ENCODE measurements at regions not wholly inside any gene's neighbourhood (a gene's known extent, or its start where the extent isn't known, plus 50 kb on each side); places are given as distances from the start of the nearest gene placed in this dataset.
"Not testable (repeated sequence)": the region's sequence is repeated elsewhere in the genome, so short reads cannot be mapped to it uniquely, and the experiment has no call there.

DNA sequence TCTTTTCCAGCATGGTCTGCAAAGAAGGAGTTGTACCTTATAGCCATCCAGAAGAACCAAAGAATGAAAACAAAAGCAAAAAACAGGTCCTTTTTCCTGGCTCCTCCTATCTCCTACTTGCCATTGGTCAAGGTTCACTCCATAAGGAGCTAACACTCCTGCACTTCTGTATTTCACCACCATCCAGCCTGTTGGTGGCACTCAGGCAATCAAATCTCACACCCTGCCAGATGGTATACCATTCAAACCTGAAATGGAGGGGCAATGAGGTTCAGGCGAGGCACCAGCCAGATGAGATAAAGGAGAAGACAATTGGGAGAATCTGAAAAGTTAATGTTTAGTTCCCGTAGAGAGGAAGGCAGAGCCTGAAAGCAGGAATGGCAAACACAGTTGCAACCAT is 203.8 kb downstream of the ALDH8A1 start:
- H3K4me1 ChIP-seq: no peaks in the 10 kb centered on the region
- H3K4me3 Mint-ChIP-seq: no peak overlapping the region
- H3K27me3 Mint-ChIP-seq (ENCODE audit: insufficient read depth, low read depth): no peaks in the 10 kb centered on the region
- H3K4me2 ChIP-seq: no peak overlapping the region
- H3K9me3 ChIP-seq (ENCODE audit: low read depth): no peaks in the 10 kb centered on the region
- H3K79me2 ChIP-seq (ENCODE audit: low read depth): no peaks in the 10 kb centered on the region
- H3K27me3 ChIP-seq: no peaks in the 10 kb centered on the region
- H3K4me1 Mint-ChIP-seq: peaks cover 3% of the 10 kb centered on the region
- no peak overlapping the region for H3K27ac Mint-ChIP-seq
- DNase-seq (ENCODE audit: low spot score): no peak
- no peaks in the 10 kb centered on the region for H3K36me3 ChIP-seq
- no peaks in the 10 kb centered on the region for H3K9me3 Mint-ChIP-seq
- no peak overlapping the region for H3K27ac ChIP-seq
- no peak overlapping the region for H3K4me3 ChIP-seq
- no peak overlapping the region for H2AFZ ChIP-seq (replicated peaks)
- H4K20me1 ChIP-seq (ENCODE audit: low read depth): no peaks in the 10 kb centered on the region
- TF ChIP-seq EZH2phosphoT487 (IDR thresholded peaks at IDR 0.05) (no peak), EZH2 (IDR thresholded peaks at IDR 0.05) (no peak)
- TF ChIP-seq, protein P1, sequence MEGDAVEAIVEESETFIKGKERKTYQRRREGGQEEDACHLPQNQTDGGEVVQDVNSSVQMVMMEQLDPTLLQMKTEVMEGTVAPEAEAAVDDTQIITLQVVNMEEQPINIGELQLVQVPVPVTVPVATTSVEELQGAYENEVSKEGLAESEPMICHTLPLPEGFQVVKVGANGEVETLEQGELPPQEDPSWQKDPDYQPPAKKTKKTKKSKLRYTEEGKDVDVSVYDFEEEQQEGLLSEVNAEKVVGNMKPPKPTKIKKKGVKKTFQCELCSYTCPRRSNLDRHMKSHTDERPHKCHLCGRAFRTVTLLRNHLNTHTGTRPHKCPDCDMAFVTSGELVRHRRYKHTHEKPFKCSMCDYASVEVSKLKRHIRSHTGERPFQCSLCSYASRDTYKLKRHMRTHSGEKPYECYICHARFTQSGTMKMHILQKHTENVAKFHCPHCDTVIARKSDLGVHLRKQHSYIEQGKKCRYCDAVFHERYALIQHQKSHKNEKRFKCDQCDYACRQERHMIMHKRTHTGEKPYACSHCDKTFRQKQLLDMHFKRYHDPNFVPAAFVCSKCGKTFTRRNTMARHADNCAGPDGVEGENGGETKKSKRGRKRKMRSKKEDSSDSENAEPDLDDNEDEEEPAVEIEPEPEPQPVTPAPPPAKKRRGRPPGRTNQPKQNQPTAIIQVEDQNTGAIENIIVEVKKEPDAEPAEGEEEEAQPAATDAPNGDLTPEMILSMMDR (IDR thresholded peaks at IDR 0.05): no peak
- H3K36me3 Mint-ChIP-seq: no peaks in the 10 kb centered on the region
- H3K9ac ChIP-seq: no peak overlapping the region
- H3F3A ChIP-seq (ENCODE audit: low read depth): no peaks in the 10 kb centered on the region

- not testable (repeated sequence) for H3K27ac Mint-ChIP-seq; H3K79me2 ChIP-seq (ENCODE audit: low read depth); H4K20me1 ChIP-seq (ENCODE audit: low read depth); H3K36me3 ChIP-seq; H3K4me3 Mint-ChIP-seq; H3K4me3 ChIP-seq; H3F3A ChIP-seq (ENCODE audit: low read depth); H3K9ac ChIP-seq; H2AFZ ChIP-seq (replicated peaks); H3K9me3 ChIP-seq (ENCODE audit: low read depth); H3K4me1 Mint-ChIP-seq; H3K36me3 Mint-ChIP-seq; H3K27me3 ChIP-seq; H3K27me3 Mint-ChIP-seq (ENCODE audit: insufficient read depth, low read depth); DNase-seq (ENCODE audit: low spot score); H3K4me2 ChIP-seq; H3K9me3 Mint-ChIP-seq; H3K4me1 ChIP-seq; H3K27ac ChIP-seq
Measured at GRCh38 chr6:134745192-134745591, 204.7 kb downstream of the ALDH8A1 start.

DNA sequence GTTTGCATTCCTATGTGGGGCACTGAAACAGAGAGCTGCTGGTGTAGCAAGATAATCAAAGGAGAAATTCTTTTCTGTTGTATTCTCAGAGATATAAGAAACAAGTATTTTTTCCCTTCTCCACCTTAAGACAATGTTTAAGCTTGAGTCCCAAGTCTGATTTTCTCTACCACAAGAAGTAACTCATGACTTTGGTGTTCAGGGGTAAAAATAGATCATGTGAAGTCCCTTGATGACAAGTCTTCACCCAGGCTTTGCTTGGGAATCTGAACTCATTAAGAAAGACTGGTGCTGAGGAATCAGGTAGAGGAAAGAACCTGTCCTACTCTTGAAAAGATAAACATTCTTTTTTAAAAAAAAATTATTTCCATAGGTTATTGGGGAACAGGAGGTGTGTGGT is 205.6 kb downstream of the ALDH8A1 start:
- Mint-ChIP-seq H3K9me3 (no peaks in the 10 kb centered on the region), H3K27me3 (ENCODE audit: insufficient read depth, low read depth) (no peaks in the 10 kb centered on the region), H3K27ac (no peak overlapping the region), H3K36me3 (no peaks in the 10 kb centered on the region), H3K4me3 (no peak overlapping the region), H3K4me1 (peaks cover 3% of the 10 kb centered on the region)
- Histone ChIP-seq H3F3A (ENCODE audit: low read depth) (no peaks in the 10 kb centered on the region), H3K4me2 (no peak overlapping the region), H3K4me3 (no peak overlapping the region), H4K20me1 (ENCODE audit: low read depth) (no peaks in the 10 kb centered on the region), H2AFZ (replicated peaks) (no peak overlapping the region), H3K9me3 (ENCODE audit: low read depth) (no peaks in the 10 kb centered on the region), H3K9ac (no peak overlapping the region), H3K27ac (no peak overlapping the region), H3K4me1 (no peaks in the 10 kb centered on the region), H3K27me3 (no peaks in the 10 kb centered on the region), H3K36me3 (no peaks in the 10 kb centered on the region), H3K79me2 (ENCODE audit: low read depth) (no peaks in the 10 kb centered on the region)
- TF ChIP-seq EZH2phosphoT487 (IDR thresholded peaks at IDR 0.05) (no peak), EZH2 (IDR thresholded peaks at IDR 0.05) (no peak)
- DNase-seq (ENCODE audit: low spot score): no peak

DNA sequence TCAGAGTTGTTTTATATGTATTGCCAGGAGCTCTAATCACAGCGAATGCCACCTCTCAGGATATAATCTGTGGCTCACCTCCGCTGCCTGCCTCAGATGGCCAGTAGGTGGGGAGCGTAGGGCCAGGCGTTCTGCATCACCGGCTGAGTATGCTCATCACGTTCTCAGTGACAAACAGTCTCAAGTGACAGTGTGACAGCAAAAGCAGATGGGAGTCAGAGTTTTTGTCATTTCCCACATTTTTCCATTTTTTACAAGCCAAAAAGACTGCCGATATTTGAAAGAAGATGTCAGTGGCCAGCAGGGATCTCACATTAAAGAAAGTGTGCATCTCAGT is 208.7 kb downstream of the ALDH8A1 start:
- Mint-ChIP-seq H3K9me3 (no peaks in the 10 kb centered on the region), H3K36me3 (no peaks in the 10 kb centered on the region), H3K4me3 (no peak overlapping the region), H3K4me1 (peaks cover 3% of the 10 kb centered on the region), H3K27me3 (ENCODE audit: insufficient read depth, low read depth) (no peaks in the 10 kb centered on the region), H3K27ac (no peak overlapping the region)
- H3K9ac ChIP-seq: no peak overlapping the region
- TF ChIP-seq, protein P1 (IDR thresholded peaks at IDR 0.05): peak; percentile 41
- no peak for TF ChIP-seq EZH2phosphoT487 (IDR thresholded peaks at IDR 0.05)
- no peaks in the 10 kb centered on the region for H3F3A ChIP-seq (ENCODE audit: low read depth)
- H3K79me2 ChIP-seq (ENCODE audit: low read depth): no peaks in the 10 kb centered on the region
- H2AFZ ChIP-seq (replicated peaks): no peak overlapping the region
- no peak overlapping the region for H3K27ac ChIP-seq
- H3K4me3 ChIP-seq: no peak overlapping the region
- H3K9me3 ChIP-seq (ENCODE audit: low read depth): no peaks in the 10 kb centered on the region
- no peaks in the 10 kb centered on the region for H3K27me3 ChIP-seq
- H3K4me2 ChIP-seq: no peak overlapping the region
- H4K20me1 ChIP-seq (ENCODE audit: low read depth): no peaks in the 10 kb centered on the region
- no peaks in the 10 kb centered on the region for H3K4me1 ChIP-seq
- DNase-seq (ENCODE audit: low spot score): peak; percentile 32
- H3K36me3 ChIP-seq: no peaks in the 10 kb centered on the region

Data from neural progenitor cell (in vitro differentiated cells).